Esophagus muscularis mucosa (tissue), 4 donors: ENCODE measurements at regions not wholly inside any gene's neighbourhood (a gene's known extent, or its start where the extent isn't known, plus 50 kb on each side); places are given as distances from the start of the nearest gene placed in this dataset.

Source experiments
- EP300 ChIP-seq: sonication (generic); formaldehyde crosslinking; IDR thresholded peaks from one replicate; pipeline ENCODE4 v1.6.1; 2017; ENCODE audit warnings: antibody characterized with exemption
- POLR2A ChIP-seq: fragments of 450-650 bp; IDR thresholded peaks from one replicate; pipeline ENCODE4 v1.6.1; 2017; ENCODE audit warnings: antibody characterized with exemption, moderate library complexity, mild to moderate bottlenecking, low read depth
- POLR2AphosphoS5 ChIP-seq, 2 donors: sonication (generic); formaldehyde crosslinking; IDR thresholded peaks; one replicate each; pipeline ENCODE4 v1.6.1; 2017; ENCODE audit warnings: antibody characterized with exemption in 2 of 2
- TF ChIP-seq, protein P1 (sequence below), 3 experiments: fragments of 200-600 bp in 2 of 3; fragments of 450-650 bp in 1 of 3; sonication (generic) in 2 of 3; IDR thresholded peaks; one replicate each; pipeline ENCODE4 v1.5.1; 2017 to 2019; ENCODE audit warnings: antibody characterized with exemption in 3 of 3, mild to moderate bottlenecking in 2 of 3, moderate library complexity in 1 of 3

DNA sequence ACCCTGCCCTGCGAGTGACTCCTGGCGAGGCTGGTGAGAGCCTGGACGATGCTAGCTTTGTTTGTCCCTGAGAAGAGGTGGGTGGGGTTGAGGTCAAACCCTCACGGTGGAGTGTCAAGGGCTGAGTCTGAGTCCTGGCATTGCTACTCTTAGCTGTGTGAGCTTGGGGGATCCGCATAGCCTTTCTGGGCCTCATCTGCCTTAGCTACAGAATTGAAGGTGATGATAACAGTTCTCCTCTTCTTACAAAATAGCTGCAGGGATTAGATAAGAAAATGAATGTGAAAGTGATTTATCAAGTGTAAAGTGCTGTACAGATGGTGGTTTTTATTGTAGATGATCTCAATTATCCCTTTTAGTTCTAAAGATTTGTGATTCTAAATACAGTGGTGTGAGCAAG, 144.6 kb downstream of the LPIN1 start:
- no peak for TF ChIP-seq EP300
- TF ChIP-seq, protein P1, sequence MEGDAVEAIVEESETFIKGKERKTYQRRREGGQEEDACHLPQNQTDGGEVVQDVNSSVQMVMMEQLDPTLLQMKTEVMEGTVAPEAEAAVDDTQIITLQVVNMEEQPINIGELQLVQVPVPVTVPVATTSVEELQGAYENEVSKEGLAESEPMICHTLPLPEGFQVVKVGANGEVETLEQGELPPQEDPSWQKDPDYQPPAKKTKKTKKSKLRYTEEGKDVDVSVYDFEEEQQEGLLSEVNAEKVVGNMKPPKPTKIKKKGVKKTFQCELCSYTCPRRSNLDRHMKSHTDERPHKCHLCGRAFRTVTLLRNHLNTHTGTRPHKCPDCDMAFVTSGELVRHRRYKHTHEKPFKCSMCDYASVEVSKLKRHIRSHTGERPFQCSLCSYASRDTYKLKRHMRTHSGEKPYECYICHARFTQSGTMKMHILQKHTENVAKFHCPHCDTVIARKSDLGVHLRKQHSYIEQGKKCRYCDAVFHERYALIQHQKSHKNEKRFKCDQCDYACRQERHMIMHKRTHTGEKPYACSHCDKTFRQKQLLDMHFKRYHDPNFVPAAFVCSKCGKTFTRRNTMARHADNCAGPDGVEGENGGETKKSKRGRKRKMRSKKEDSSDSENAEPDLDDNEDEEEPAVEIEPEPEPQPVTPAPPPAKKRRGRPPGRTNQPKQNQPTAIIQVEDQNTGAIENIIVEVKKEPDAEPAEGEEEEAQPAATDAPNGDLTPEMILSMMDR (IDR thresholded peaks at IDR 0.05) = no peak
- TF ChIP-seq POLR2AphosphoS5 (IDR thresholded peaks at IDR 0.05) = no peak
- TF ChIP-seq POLR2A = no peak
